ENCODE measurements at regions not wholly inside any gene's neighbourhood (a gene's known extent, or its start where the extent isn't known, plus 50 kb on each side); places are given as distances from the start of the nearest gene placed in this dataset.

DNA sequence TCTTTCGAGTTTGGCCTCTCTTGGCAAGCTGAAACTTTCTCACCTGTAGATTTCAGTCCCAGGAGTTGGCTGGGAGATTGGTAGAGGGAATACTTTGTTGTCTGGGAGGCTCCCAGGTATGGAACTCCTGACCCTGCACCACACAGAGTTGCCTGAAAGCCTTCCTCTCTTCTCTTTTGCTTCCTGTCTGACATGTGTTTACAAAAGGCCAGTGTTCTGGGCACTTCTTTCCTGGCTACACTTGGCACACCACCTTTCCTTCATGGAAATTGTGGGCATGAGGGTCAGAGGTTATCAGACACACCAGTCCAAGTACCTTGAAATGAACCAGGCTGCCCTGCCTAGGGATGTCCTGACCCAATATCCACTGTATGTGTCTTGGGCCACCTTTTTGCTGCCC, 123.7 kb downstream of the ABHD5 start:
- TF ChIP-seq, protein P1, sequence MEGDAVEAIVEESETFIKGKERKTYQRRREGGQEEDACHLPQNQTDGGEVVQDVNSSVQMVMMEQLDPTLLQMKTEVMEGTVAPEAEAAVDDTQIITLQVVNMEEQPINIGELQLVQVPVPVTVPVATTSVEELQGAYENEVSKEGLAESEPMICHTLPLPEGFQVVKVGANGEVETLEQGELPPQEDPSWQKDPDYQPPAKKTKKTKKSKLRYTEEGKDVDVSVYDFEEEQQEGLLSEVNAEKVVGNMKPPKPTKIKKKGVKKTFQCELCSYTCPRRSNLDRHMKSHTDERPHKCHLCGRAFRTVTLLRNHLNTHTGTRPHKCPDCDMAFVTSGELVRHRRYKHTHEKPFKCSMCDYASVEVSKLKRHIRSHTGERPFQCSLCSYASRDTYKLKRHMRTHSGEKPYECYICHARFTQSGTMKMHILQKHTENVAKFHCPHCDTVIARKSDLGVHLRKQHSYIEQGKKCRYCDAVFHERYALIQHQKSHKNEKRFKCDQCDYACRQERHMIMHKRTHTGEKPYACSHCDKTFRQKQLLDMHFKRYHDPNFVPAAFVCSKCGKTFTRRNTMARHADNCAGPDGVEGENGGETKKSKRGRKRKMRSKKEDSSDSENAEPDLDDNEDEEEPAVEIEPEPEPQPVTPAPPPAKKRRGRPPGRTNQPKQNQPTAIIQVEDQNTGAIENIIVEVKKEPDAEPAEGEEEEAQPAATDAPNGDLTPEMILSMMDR (IDR thresholded peaks at IDR 0.05 in 4 of 5, conservative IDR thresholded peaks at IDR 0.05 in 1 of 5), result no peak
- no peak for TF ChIP-seq POLR2A (IDR thresholded peaks at IDR 0.05)

All from gastrocnemius medialis (tissue), 4 donors.